GM18505 (cell line): ENCODE measurements at regions not wholly inside any gene's neighbourhood (a gene's known extent, or its start where the extent isn't known, plus 50 kb on each side); places are given as distances from the start of the nearest gene placed in this dataset.
"Not testable (repeated sequence)": the region's sequence is repeated elsewhere in the genome, so short reads cannot be mapped to it uniquely, and the experiment has no call there.

Experiments used
- ATAC-seq: cut with Tn5 transposase; IDR thresholded peaks from one replicate; pipeline ENCODE4 v1.9.1; 2021; ENCODE audit not compliant: unreplicated experiment
- POLR2A ChIP-seq: IDR thresholded peaks from 4 replicates; pipeline ENCODE4 v1.6.1; 2011; ENCODE audit warnings: borderline replicate concordance; ENCODE audit not compliant: insufficient read depth, insufficient read length; ENCODE audit errors: extremely low read depth

- TF ChIP-seq POLR2A = no peak
- no peak for ATAC-seq
These were observed 256.2 kb upstream of the TBL1XR1 start for GRCh38 chr3:177453451-177453844.

GRCh38 chr3:177457204-177457603, 259.9 kb upstream of the TBL1XR1 start:
- not testable (repeated sequence) for ATAC-seq

DNA sequence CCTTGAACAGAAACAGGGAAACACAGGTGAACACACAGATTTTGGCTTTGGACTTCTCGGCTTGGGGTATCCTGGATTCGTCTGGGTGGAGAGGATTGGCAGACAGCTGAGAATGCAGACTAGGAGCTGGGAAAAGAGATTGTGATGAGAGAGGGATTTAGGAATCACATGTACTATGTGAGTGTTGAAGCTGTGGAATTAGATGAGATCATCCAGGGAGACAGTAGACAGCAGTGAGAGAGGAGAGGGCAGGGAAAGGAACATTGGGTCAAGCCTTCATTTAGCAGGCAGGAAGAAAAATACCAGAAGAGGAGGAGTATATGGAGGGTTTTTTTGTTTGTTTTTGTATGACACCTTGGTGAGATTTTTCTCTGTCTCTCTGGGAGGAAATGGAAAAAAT, 262.1 kb upstream of the TBL1XR1 start:
- TF ChIP-seq POLR2A = no peak
- no peak for ATAC-seq

DNA sequence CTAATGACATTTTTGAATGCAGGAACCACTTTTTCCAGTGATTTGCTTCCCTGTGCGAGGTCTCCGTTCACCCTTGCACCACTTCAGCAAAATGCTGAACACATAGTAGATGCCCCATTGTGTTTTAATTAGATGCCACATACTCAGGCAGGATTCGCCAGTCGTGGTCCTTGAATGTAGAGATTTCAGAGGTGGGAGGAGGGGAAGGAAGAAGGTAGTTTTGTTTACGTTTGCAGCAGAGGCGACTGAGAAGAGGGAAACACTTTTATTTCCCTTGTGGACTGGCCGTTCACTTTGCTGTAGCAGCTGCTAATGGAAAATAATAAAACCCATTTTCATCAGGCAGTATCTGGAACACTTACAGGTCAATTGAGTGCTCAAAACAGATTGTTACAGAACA, 262.8 kb upstream of the TBL1XR1 start:
- no peak for ATAC-seq
- TF ChIP-seq POLR2A = no peak

- no peak for TF ChIP-seq POLR2A
- no peak for ATAC-seq
These were observed 264.5 kb upstream of the TBL1XR1 start for GRCh38 chr3:177461765-177462164.

DNA sequence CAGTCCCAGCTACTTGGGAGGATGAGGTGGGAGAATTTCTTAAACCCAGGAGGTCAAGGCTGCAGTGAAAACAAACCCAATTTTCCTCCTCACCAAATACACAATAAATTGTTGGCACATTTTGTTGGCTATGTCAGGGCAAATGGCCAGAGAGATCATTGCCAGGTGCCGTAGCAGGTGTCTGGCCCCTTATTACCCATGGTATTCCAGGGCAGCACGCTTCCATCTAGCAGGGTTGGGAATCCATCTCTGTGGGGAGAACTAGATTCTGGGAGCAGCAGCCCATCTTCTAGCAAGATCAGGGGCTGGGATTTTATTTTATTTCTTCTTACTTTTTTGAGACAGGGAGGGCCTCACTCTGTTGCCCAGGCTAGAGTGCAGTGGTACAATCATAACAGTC, 266.1 kb upstream of the TBL1XR1 start:
- not testable (repeated sequence) for ATAC-seq

DNA sequence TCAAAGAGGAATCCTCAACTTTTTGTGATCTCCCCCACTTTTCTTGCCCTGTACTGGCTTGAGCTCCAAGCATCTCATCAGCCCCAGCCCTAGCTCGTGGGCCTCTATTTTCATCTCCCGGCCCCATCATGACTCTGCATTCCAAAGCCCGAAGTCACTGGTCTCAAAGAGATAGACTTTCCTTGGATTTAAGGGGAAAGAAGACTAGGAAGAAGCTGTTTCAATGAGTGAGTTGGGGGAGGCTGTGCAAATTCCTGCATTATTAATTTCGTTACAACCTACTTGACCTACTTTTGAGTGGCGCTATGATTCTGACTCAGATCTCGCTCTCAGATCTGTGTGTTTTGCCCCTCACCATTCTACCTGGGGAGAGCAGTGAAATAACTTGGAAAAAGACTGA, 266.6 kb upstream of the TBL1XR1 start:
- no peak for TF ChIP-seq POLR2A
- ATAC-seq = no peak

GRCh38 chr3:177464392-177465256, 267.3 kb upstream of the TBL1XR1 start:
- ATAC-seq = no peak
- TF ChIP-seq POLR2A = no peak

DNA sequence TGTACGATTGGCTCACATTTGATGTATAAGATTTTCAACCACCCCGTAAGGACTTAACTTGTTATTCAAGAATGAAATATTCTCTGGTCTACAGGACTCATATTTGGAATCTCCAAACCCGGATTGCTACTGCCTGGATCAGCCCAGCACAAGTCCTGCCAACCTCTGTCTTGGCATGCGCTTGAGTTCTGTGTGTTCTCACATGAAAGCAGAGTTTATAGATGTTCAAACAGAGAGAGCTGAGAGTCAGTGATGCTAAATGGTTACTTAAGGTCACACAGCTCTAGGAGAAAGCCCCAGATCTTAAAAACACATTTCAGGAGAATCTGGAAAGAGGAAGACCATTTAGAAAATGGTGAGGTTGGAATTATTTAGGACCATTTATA, 268.0 kb upstream of the TBL1XR1 start:
- ATAC-seq = no peak
- no peak for TF ChIP-seq POLR2A

- ATAC-seq = no peak
- TF ChIP-seq POLR2A = no peak
These were observed 268.8 kb upstream of the TBL1XR1 start for GRCh38 chr3:177466074-177466473.

- ATAC-seq = not testable (repeated sequence)
These were observed 269.3 kb upstream of the TBL1XR1 start for GRCh38 chr3:177466622-177467021.

- ATAC-seq = no peak
- no peak for TF ChIP-seq POLR2A
These were observed 270.1 kb upstream of the TBL1XR1 start for GRCh38 chr3:177467247-177467985.

GRCh38 chr3:177468331-177468730, 271.0 kb upstream of the TBL1XR1 start:
- TF ChIP-seq POLR2A = no peak
- ATAC-seq = no peak

DNA sequence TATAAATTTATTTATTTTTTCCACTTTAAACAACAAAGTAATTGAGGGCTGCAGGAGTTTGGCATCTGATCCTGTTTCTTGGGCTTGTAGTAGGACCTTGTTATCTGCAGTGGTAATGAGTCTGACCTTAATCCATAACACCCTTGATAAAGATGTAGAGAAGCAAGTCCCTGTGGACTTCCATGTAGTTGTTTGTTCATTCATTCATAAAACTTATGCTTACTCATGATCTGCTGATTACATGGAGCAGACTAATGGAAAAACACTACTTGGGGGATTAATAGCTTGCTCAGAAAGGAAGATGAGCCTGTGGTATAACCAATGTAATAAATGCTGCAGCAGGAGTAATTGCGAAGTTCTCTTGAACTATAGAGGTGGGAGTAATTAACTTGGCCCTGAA, 271.5 kb upstream of the TBL1XR1 start:
- TF ChIP-seq POLR2A = no peak
- no peak for ATAC-seq

GRCh38 chr3:177469216-177469615, 271.9 kb upstream of the TBL1XR1 start:
- no peak for TF ChIP-seq POLR2A
- ATAC-seq = no peak
